Bronchial epithelial cell (primary cell): ENCODE measurements at regions not wholly inside any gene's neighbourhood (a gene's known extent, or its start where the extent isn't known, plus 50 kb on each side); places are given as distances from the start of the nearest gene placed in this dataset.

Source experiments
- DNase-seq: peaks from one replicate; pipeline ENCODE4 v3.0.0-alpha.2; 2010; ENCODE audit warnings: low read depth
- FAIRE-seq: peaks from 2 replicates; lab custom pipeline; 2011; peaks lifted over from hg19 to GRCh38; lab: Jason Lieb, UNC
- H3K27me3 ChIP-seq: 2 replicates; pipeline ENCODE4 v1.5.1; 2011; ENCODE audit warnings: low read length; ENCODE audit not compliant: control insufficient read depth, insufficient read depth
- H3K36me3 ChIP-seq: 2 replicates; pipeline ENCODE4 v1.5.1; 2011; ENCODE audit warnings: low read length; ENCODE audit not compliant: control insufficient read depth, insufficient read depth
- H3K4me3 ChIP-seq: 2 replicates; pipeline ENCODE4 v1.5.1; 2011; ENCODE audit warnings: mild to moderate bottlenecking, low read depth, low read length, control low read depth
- TF ChIP-seq, protein P1 (sequence below): IDR thresholded peaks from 2 replicates; pipeline ENCODE4 v1.5.1; 2011; ENCODE audit warnings: mild to moderate bottlenecking, moderate library complexity, low read length, control low read depth, inconsistent platforms; ENCODE audit not compliant: insufficient read depth, severe bottlenecking

DNA sequence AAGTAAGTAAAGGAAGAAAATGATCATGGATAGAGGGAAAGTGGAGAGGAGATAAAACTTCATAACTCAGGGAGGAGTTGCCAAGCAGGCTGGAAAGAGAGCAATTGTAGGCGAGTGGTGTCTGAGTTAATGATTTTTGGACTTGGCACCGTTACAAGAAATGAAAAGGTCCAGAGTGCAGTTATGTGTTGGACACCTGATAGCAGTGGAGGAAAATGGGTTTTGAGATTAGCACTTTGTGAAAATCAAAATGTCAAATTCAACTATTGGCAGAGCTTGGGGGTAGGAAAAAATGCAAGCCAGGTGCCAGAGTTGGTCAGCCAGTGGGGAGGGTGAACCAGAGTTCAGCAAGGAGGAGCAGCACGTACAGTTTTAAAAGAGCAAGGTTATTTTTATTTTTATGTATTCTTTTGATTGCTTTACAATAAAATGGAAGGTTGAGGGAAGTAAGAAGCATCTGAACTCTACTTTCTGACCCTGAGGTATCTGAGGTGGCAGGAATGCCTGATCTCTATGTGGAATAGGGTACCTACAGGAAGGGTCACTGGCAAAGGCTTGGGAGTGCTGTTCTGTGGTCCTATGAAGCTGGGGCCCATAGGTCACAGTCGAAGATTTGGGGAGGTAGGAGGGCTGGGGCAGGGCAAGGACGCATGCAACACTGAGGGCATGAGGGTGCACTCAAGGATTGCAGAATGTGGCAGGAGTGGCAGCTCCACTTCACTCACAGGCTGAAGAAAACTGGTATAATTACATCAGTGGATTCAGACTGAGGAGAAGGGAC lies 127.5 kb downstream of the CD8B2 start:
- H3K4me3 ChIP-seq = no peak overlapping the region
- TF ChIP-seq, protein P1, sequence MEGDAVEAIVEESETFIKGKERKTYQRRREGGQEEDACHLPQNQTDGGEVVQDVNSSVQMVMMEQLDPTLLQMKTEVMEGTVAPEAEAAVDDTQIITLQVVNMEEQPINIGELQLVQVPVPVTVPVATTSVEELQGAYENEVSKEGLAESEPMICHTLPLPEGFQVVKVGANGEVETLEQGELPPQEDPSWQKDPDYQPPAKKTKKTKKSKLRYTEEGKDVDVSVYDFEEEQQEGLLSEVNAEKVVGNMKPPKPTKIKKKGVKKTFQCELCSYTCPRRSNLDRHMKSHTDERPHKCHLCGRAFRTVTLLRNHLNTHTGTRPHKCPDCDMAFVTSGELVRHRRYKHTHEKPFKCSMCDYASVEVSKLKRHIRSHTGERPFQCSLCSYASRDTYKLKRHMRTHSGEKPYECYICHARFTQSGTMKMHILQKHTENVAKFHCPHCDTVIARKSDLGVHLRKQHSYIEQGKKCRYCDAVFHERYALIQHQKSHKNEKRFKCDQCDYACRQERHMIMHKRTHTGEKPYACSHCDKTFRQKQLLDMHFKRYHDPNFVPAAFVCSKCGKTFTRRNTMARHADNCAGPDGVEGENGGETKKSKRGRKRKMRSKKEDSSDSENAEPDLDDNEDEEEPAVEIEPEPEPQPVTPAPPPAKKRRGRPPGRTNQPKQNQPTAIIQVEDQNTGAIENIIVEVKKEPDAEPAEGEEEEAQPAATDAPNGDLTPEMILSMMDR = no peak
- FAIRE-seq = no peak
- H3K36me3 ChIP-seq = no peaks in the 10 kb centered on the region
- no peak for DNase-seq
- H3K27me3 ChIP-seq = no peaks in the 10 kb centered on the region

DNA sequence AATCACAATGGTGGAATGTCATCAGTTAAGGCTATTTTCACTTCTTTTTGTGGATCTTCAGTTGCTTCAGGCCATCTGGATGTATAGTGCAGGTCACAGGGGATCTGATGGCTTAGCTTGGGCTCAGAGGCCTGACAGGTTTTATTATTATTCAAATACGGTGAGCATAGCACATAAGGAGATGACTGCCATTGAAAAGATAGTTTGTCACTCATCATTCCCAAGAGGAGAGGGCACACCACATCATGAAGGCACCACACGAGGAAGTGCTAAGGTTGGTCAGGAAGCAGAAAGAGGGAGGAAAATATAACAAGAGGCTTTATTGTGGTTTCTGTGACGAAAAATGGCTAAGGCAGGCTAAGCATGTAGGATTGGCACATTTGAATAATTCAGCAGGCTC lies 131.4 kb downstream of the CD8B2 start:
- Histone ChIP-seq H3K4me3 (no peak overlapping the region), H3K27me3 (no peaks in the 10 kb centered on the region), H3K36me3 (no peaks in the 10 kb centered on the region)
- TF ChIP-seq, protein P1 = no peak
- DNase-seq (no peak), FAIRE-seq (no peak)

DNA sequence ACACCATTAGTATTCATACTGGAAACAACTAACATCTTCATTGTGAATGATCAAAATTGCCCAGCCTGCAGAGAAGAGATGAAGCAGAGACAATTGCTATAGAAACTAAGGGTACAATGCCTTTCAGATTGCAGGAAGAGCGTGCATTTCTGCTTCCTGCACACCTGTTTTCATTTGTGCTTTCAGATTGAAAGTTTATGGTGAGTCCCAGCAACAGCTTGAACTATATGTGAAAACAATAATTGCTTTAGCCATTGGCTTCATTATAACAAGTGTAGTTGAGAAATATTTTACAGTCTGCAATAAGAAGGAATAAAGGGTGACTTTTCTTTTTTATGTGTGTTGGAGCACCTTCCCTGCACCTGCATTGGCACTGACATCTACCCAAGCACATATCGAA lies 136.3 kb downstream of the CD8B2 start:
- Histone ChIP-seq H3K4me3 (no peak overlapping the region), H3K36me3 (no peaks in the 10 kb centered on the region)
- FAIRE-seq = no peak

DNA sequence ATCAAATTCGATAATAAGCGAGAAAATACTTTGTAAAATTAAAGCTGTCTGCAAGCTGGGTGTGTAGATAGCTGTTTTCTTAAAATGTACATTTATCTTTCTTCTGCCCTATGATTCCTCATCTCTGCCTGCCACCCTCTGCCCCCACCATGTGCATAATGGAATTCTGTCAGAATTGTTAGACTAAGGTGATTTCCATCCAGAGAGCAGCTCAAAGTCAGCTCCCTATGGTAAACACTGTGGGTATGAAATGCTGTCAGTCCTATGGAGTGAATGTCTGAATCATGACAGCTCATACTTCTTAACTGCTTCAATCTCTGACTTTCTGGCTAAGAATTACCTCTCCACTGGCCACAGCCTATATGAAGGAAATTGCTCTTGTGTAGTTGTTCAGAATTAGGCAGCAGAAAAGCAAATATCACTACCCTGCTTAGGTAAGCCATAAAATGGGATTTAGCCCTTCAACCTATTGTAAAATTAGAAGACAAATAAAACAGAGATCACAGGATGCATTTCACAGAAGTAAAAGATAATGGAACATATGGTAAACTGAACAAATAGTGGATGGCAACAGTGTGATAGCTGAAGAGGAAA lies 137.7 kb downstream of the CD8B2 start:
- DNase-seq (no peak), FAIRE-seq (no peak)
- Histone ChIP-seq H3K36me3 (no peaks in the 10 kb centered on the region), H3K27me3 (no peaks in the 10 kb centered on the region), H3K4me3 (no peak overlapping the region)
- TF ChIP-seq, protein P1 = no peak

More for the DNA sequence above, 136.3 kb downstream of the CD8B2 start:
- TF ChIP-seq, protein P1 = no peak
- no peak for DNase-seq
- no peaks in the 10 kb centered on the region for H3K27me3 ChIP-seq

DNA sequence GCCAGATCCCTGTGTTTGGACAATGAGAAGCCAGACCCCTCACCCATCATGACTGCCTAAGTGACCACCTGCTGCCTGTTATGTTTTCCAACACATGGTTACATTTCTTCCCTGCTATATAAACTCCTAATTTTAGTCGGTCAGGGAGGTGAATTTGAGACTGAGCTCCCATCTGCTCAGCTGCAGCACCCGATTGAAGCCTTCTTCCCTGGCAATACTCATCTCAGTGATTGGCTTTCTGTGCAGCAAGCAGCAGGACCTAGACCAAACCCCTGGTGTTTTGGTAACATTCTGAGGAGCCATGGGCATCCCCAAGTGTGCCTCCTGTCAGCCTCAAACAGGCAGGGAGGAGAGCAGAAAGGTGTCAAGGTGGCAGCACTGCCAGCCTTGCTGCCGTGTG lies 141.2 kb downstream of the CD8B2 start:
- no peaks in the 10 kb centered on the region for H3K36me3 ChIP-seq
- DNase-seq = no peak
- FAIRE-seq = no peak
- TF ChIP-seq, protein P1 = no peak
- H3K27me3 ChIP-seq = no peaks in the 10 kb centered on the region
- no peak overlapping the region for H3K4me3 ChIP-seq
